ENCODE measurements at regions not wholly inside any gene's neighbourhood (a gene's known extent, or its start where the extent isn't known, plus 50 kb on each side); places are given as distances from the start of the nearest gene placed in this dataset.

GRCh38 chr5:123811831-123812230 lies 299.9 kb downstream of the CSNK1G3 start (continued):
- no peak for TF ChIP-seq RBBP5 (IDR thresholded peaks at IDR 0.05; ENCODE audit: borderline replicate concordance, low read depth, low read length)
- no peak for TF ChIP-seq HDAC2 (IDR thresholded peaks at IDR 0.05; ENCODE audit: borderline replicate concordance in 1 of 2, low read depth in 2 of 2, low read length in 2 of 2)

All from H1 (cell line).